PFSK-1 (cell line): ENCODE measurements at regions not wholly inside any gene's neighbourhood (a gene's known extent, or its start where the extent isn't known, plus 50 kb on each side); places are given as distances from the start of the nearest gene placed in this dataset.

Experiments used
- POLR2AphosphoS5 ChIP-seq: IDR thresholded peaks from 2 replicates; pipeline ENCODE4 v1.6.1; 2012; ENCODE audit warnings: low read depth, mild to moderate bottlenecking, control low read depth, low read length, moderate library complexity
- REST ChIP-seq, 2 experiments: IDR thresholded peaks; 2 replicates each; pipeline versions ENCODE4 v1.6.1 to v1.8.0; 2011 to 2012; ENCODE audit warnings: low read depth in 2 of 2, low read length in 2 of 2, control low read depth in 1 of 2, inconsistent platforms in 1 of 2, mild to moderate bottlenecking in 1 of 2, moderate library complexity in 1 of 2; ENCODE audit not compliant: insufficient read depth in 1 of 2
- SIN3A ChIP-seq: IDR thresholded peaks from 2 replicates; pipeline ENCODE4 v1.6.1; 2012; ENCODE audit warnings: mild to moderate bottlenecking, low read length, moderate library complexity, borderline replicate concordance; ENCODE audit not compliant: insufficient read depth
- TAF1 ChIP-seq: IDR thresholded peaks from 2 replicates; pipeline ENCODE4 v1.6.1; 2012; ENCODE audit warnings: low read length, control low read depth, borderline replicate concordance; ENCODE audit not compliant: insufficient read depth

- TF ChIP-seq POLR2AphosphoS5 = no peak
- TF ChIP-seq REST (IDR thresholded peaks at IDR 0.05; ENCODE audit: insufficient read depth in 1 of 2, low read depth in 2 of 2, low read length in 2 of 2) = no peak
- no peak for TF ChIP-seq TAF1
- TF ChIP-seq SIN3A = no peak
These were observed 336.0 kb downstream of the NUF2 start for GRCh38 chr1:163657719-163658118.
